GM23338 (cell line): ENCODE measurements at regions not wholly inside any gene's neighbourhood (a gene's known extent, or its start where the extent isn't known, plus 50 kb on each side); places are given as distances from the start of the nearest gene placed in this dataset.

Source experiments
- ATAC-seq: fragments of 200-7000 bp; cut with Tn5 transposase; 3 replicates; pipeline ENCODE4 v1.9.1; 2020
- DNase-seq: peaks from one replicate; pipeline ENCODE4 v3.0.0-alpha.2; 2015; ENCODE audit warnings: low spot score
- H2AFZ ChIP-seq: fragments of 200-600 bp; sonication (generic); 2 replicates; pipeline ENCODE4 v1.8.0; 2016; ENCODE audit warnings: antibody characterized with exemption, mild to moderate bottlenecking, moderate library complexity
- H3F3A ChIP-seq: fragments of 200-600 bp; sonication (generic); replicated peaks from 2 replicates; pipeline ENCODE4 v1.8.0; 2017; ENCODE audit warnings: antibody characterized with exemption, mixed run types, low read depth
- H3K27ac ChIP-seq: fragments of 200-600 bp; sonication (generic); 2 replicates; pipeline ENCODE4 v1.6.1; 2016; ENCODE audit warnings: low read depth
- H3K27me3 ChIP-seq: fragments of 200-600 bp; sonication (generic); 2 replicates; pipeline ENCODE4 v1.8.0; 2016; ENCODE audit warnings: mild to moderate bottlenecking, mixed run types, moderate library complexity; ENCODE audit not compliant: insufficient read depth
- H3K36me3 ChIP-seq: fragments of 200-600 bp; sonication (generic); 2 replicates; pipeline ENCODE4 v1.8.0; 2016; ENCODE audit warnings: mild to moderate bottlenecking; ENCODE audit not compliant: insufficient read depth
- H3K4me1 ChIP-seq: fragments of 200-600 bp; sonication (generic); 2 replicates; pipeline ENCODE4 v1.8.0; 2016; ENCODE audit warnings: mild to moderate bottlenecking, moderate library complexity; ENCODE audit not compliant: insufficient read depth
- H3K4me2 ChIP-seq: fragments of 200-600 bp; sonication (generic); 2 replicates; pipeline ENCODE4 v1.7.1; 2017; ENCODE audit warnings: mixed run types
- H3K4me3 ChIP-seq: fragments of 200-600 bp; sonication (generic); 2 replicates; pipeline ENCODE4 v1.6.1; 2016; ENCODE audit warnings: mixed run types
- H3K79me2 ChIP-seq: fragments of 200-600 bp; sonication (generic); replicated peaks from 2 replicates; pipeline ENCODE4 v1.8.0; 2017; ENCODE audit warnings: mild to moderate bottlenecking; ENCODE audit not compliant: insufficient read depth
- H3K9me2 ChIP-seq: fragments of 200-600 bp; sonication (generic); 2 replicates; pipeline ENCODE4 v1.8.0; 2017; ENCODE audit not compliant: insufficient read depth
- H4K20me1 ChIP-seq: fragments of 200-600 bp; sonication (generic); replicated peaks from 2 replicates; pipeline ENCODE4 v1.8.0; 2017; ENCODE audit warnings: mild to moderate bottlenecking; ENCODE audit not compliant: insufficient read depth
- H3K27ac Mint-ChIP-seq: 2 replicates; pipeline ENCODE4 v1.8.0; 2020; ENCODE audit warnings: inconsistent platforms, mild to moderate bottlenecking, moderate library complexity, mixed read lengths
- H3K27me3 Mint-ChIP-seq: 3 replicates; pipeline ENCODE4 v1.8.0; 2022; ENCODE audit warnings: low read depth, mild to moderate bottlenecking, moderate library complexity, mixed read lengths, inconsistent platforms; ENCODE audit not compliant: insufficient read depth, poor library complexity
- H3K36me3 Mint-ChIP-seq: 3 replicates; pipeline ENCODE4 v1.8.0; 2021; ENCODE audit warnings: low read depth, mild to moderate bottlenecking, inconsistent platforms, moderate library complexity, mixed read lengths
- H3K4me1 Mint-ChIP-seq: 3 replicates; pipeline ENCODE4 v1.8.0; 2020; ENCODE audit warnings: mild to moderate bottlenecking, inconsistent platforms, mixed read lengths
- H3K4me3 Mint-ChIP-seq: 3 replicates; pipeline ENCODE4 v1.8.0; 2021; ENCODE audit warnings: moderate library complexity, mild to moderate bottlenecking, inconsistent platforms, mixed read lengths
- H3K9me3 Mint-ChIP-seq: 3 replicates; pipeline ENCODE4 v1.8.0; 2020; ENCODE audit warnings: moderate library complexity, mild to moderate bottlenecking, inconsistent platforms, mixed read lengths
- CTCF ChIP-seq, 2 experiments: fragments of 200-600 bp in 1 of 2; sonication (generic) in 1 of 2; conservative IDR thresholded peaks; 2 replicates each; pipeline versions ENCODE4 v1.5.1 to v1.6.1; 2016 to 2017; ENCODE audit warnings: antibody characterized with exemption in 2 of 2, low read depth in 2 of 2, mild to moderate bottlenecking in 2 of 2, moderate library complexity in 1 of 2
- ETS1 ChIP-seq: IDR thresholded peaks from 2 replicates; pipeline ENCODE4 v1.6.1; 2016; ENCODE audit warnings: antibody characterized with exemption
- EZH2 ChIP-seq: fragments of 200-600 bp; sonication (generic); IDR thresholded peaks from one replicate; pipeline ENCODE4 v1.8.0; 2017; ENCODE audit warnings: antibody characterized with exemption, mild to moderate bottlenecking, low read depth; ENCODE audit not compliant: unreplicated experiment
- EZH2phosphoT487 ChIP-seq: fragments of 200-600 bp; sonication (generic); IDR thresholded peaks from one replicate; pipeline ENCODE4 v1.8.1; 2018; ENCODE audit warnings: antibody characterized with exemption; ENCODE audit not compliant: unreplicated experiment
- NANOG ChIP-seq: IDR thresholded peaks from 2 replicates; pipeline ENCODE4 v1.6.1; 2016; ENCODE audit warnings: antibody characterized with exemption, borderline replicate concordance
- POLR2AphosphoS5 ChIP-seq: IDR thresholded peaks from 2 replicates; pipeline ENCODE4 v1.6.1; 2016; ENCODE audit warnings: antibody characterized with exemption, low read depth
- REST ChIP-seq: IDR thresholded peaks from one replicate; pipeline ENCODE4 v1.6.1; 2018; ENCODE audit warnings: antibody characterized with exemption; ENCODE audit not compliant: unreplicated experiment
- STAT1 ChIP-seq: IDR thresholded peaks from one replicate; pipeline ENCODE4 v1.6.1; 2016; ENCODE audit warnings: antibody characterized with exemption; ENCODE audit not compliant: unreplicated experiment
- ZNF331 ChIP-seq: fragments of 250-450 bp; sonication (Bioruptor Pico); IDR thresholded peaks from 2 replicates; pipeline ENCODE4 v1.5.0; 2020; ENCODE audit warnings: low read depth, mild to moderate bottlenecking, moderate library complexity
- ZNF462 ChIP-seq: fragments of 250-450 bp; sonication (Bioruptor Pico); IDR thresholded peaks from 2 replicates; pipeline ENCODE4 v1.5.0; 2020; ENCODE audit warnings: mild to moderate bottlenecking, moderate library complexity

- Histone ChIP-seq H3K36me3 (no peaks in the 10 kb centered on the region), H2AFZ (no peak overlapping the region), H3F3A (no peaks in the 10 kb centered on the region), H3K79me2 (no peaks in the 10 kb centered on the region), H3K27me3 (no peaks in the 10 kb centered on the region), H3K4me3 (no peak overlapping the region), H3K4me1 (no peaks in the 10 kb centered on the region; the same call in 1 of the 2 replicates), H3K9me2 (peaks cover 46% of the 10 kb centered on the region), H3K4me2 (no peak overlapping the region), H4K20me1 (no peaks in the 10 kb centered on the region), H3K27ac (no peak overlapping the region)
- DNase-seq (no peak), ATAC-seq (no peak)
- TF ChIP-seq STAT1, result no peak
- Mint-ChIP-seq H3K4me3 (no peak overlapping the region), H3K36me3 (no peaks in the 10 kb centered on the region), H3K27ac (no peak overlapping the region), H3K27me3 (peaks cover 13% of the 10 kb centered on the region), H3K9me3 (no peaks in the 10 kb centered on the region), H3K4me1 (peaks cover 10% of the 10 kb centered on the region; the same call in 2 of the 3 replicates)
These were observed 112.6 kb downstream of the CDC5L start for GRCh38 chr6:44500074-44500473.

GRCh38 chr6:44503471-44503870, 116.0 kb downstream of the CDC5L start:
- Mint-ChIP-seq H3K4me3 (no peak overlapping the region), H3K9me3 (no peaks in the 10 kb centered on the region), H3K27me3 (peaks cover 3% of the 10 kb centered on the region), H3K27ac (no peak overlapping the region), H3K36me3 (no peaks in the 10 kb centered on the region), H3K4me1 (peaks cover 10% of the 10 kb centered on the region; the same call in 2 of the 3 replicates)
- Histone ChIP-seq H3K79me2 (no peaks in the 10 kb centered on the region), H3K4me2 (no peak overlapping the region), H3K36me3 (no peaks in the 10 kb centered on the region), H3K27me3 (no peaks in the 10 kb centered on the region), H3K9me2 (peaks cover 52% of the 10 kb centered on the region), H3F3A (no peaks in the 10 kb centered on the region), H3K4me1 (no peaks in the 10 kb centered on the region; the same call in 1 of the 2 replicates), H4K20me1 (no peaks in the 10 kb centered on the region), H3K4me3 (no peak overlapping the region), H2AFZ (no peak overlapping the region), H3K27ac (no peak overlapping the region)
- no peak for ATAC-seq
- DNase-seq, result no peak
- TF ChIP-seq EZH2 (no peak), ETS1 (no peak), ZNF462 (no peak), ZNF331 (CRISPR knock-in tag) (no peak), STAT1 (no peak), REST (no peak), NANOG (no peak), POLR2AphosphoS5 (no peak), CTCF (conservative IDR thresholded peaks at IDR 0.05; ENCODE audit: low read depth in 2 of 2) (no peak), EZH2phosphoT487 (no peak)
